HG03039 (cell line): ENCODE measurements at regions not wholly inside any gene's neighbourhood (a gene's known extent, or its start where the extent isn't known, plus 50 kb on each side); places are given as distances from the start of the nearest gene placed in this dataset.
"Not testable (repeated sequence)": the region's sequence is repeated elsewhere in the genome, so short reads cannot be mapped to it uniquely, and the experiment has no call there.

Experiments used
- ATAC-seq: cut with Tn5 transposase; IDR thresholded peaks from one replicate; pipeline ENCODE4 v1.9.1; 2021; ENCODE audit warnings: mild to moderate bottlenecking, moderate library complexity; ENCODE audit not compliant: unreplicated experiment

- no peak for ATAC-seq
Observed at GRCh38 chr4:74543983-74544382, 99.0 kb downstream of the AREG start.

GRCh38 chr4:74544655-74545361 lies 99.9 kb downstream of the AREG start:
- ATAC-seq = no peak

GRCh38 chr4:74545448-74545847 lies 100.5 kb downstream of the AREG start:
- ATAC-seq = no peak

- ATAC-seq = no peak
Observed at GRCh38 chr4:74546057-74546456, 101.1 kb downstream of the AREG start.

- ATAC-seq = no peak
Observed at GRCh38 chr4:74547042-74547441, 102.1 kb downstream of the AREG start.

- no peak for ATAC-seq
Observed at GRCh38 chr4:74548561-74548960, 103.6 kb downstream of the AREG start.

GRCh38 chr4:74549936-74550335 lies 105.0 kb downstream of the AREG start:
- ATAC-seq = no peak

GRCh38 chr4:74555231-74555630 lies 110.3 kb downstream of the AREG start:
- ATAC-seq = no peak

- ATAC-seq = no peak
Observed at GRCh38 chr4:74555843-74556242, 110.9 kb downstream of the AREG start.

- no peak for ATAC-seq
Observed at GRCh38 chr4:74559853-74560252, 114.9 kb downstream of the AREG start.

- ATAC-seq = no peak
Observed at GRCh38 chr4:74567981-74568380, 123.0 kb downstream of the AREG start.

- no peak for ATAC-seq
Observed at GRCh38 chr4:74570095-74570494, 125.2 kb downstream of the AREG start.

- no peak for ATAC-seq
Observed at GRCh38 chr4:74578329-74578728, 133.4 kb downstream of the AREG start.

GRCh38 chr4:74578865-74579264 lies 133.9 kb downstream of the AREG start:
- ATAC-seq = not testable (repeated sequence)

GRCh38 chr4:74583089-74583700 lies 138.3 kb downstream of the AREG start:
- ATAC-seq = no peak

- no peak for ATAC-seq
Observed at GRCh38 chr4:74583757-74584156, 138.8 kb downstream of the AREG start.

- ATAC-seq = no peak
Observed at GRCh38 chr4:74588350-74588749, 143.4 kb downstream of the AREG start.

GRCh38 chr4:74590476-74590875 lies 145.5 kb downstream of the AREG start:
- no peak for ATAC-seq

GRCh38 chr4:74598611-74599325 lies 153.8 kb downstream of the AREG start:
- ATAC-seq = no peak

- no peak for ATAC-seq
Observed at GRCh38 chr4:74603186-74603585, 158.2 kb downstream of the AREG start.

GRCh38 chr4:74608151-74608949 lies 163.4 kb downstream of the AREG start:
- no peak for ATAC-seq
